ENCODE measurements at regions not wholly inside any gene's neighbourhood (a gene's known extent, or its start where the extent isn't known, plus 50 kb on each side); places are given as distances from the start of the nearest gene placed in this dataset.

GRCh38 chr3:194977356-194977755, 291.7 kb downstream of the FAM43A start:
- no peak for TF ChIP-seq PCBP2 (optimal IDR thresholded peaks at IDR 0.05; ENCODE audit: low read depth, low read length, poor library complexity, severe bottlenecking)
- no peak for TF ChIP-seq PAXIP1 (CRISPR knock-in tag; conservative IDR thresholded peaks at IDR 0.05)
- TF ChIP-seq CTCF (CRISPR knock-in tag; IDR thresholded peaks at IDR 0.05), result no peak
- TF ChIP-seq POLR2AphosphoS5 (IDR thresholded peaks at IDR 0.05; ENCODE audit: low read depth, low read length), result no peak
- TF ChIP-seq PHF8 (CRISPR knock-in tag; IDR thresholded peaks at IDR 0.05), result no peak
- TF ChIP-seq MLX (CRISPR knock-in tag; IDR thresholded peaks at IDR 0.05), result no peak
- no peak for TF ChIP-seq HNF4G (IDR thresholded peaks at IDR 0.05; ENCODE audit: borderline replicate concordance, low read depth, low read length)
- TF ChIP-seq HNF4G (CRISPR knock-in tag; IDR thresholded peaks at IDR 0.05; ENCODE audit: borderline replicate concordance, low read depth), result no peak
- no peak for TF ChIP-seq GATAD1 (CRISPR knock-in tag; IDR thresholded peaks at IDR 0.05)
- no peak for TF ChIP-seq POLR2A (IDR thresholded peaks at IDR 0.05; ENCODE audit: insufficient read depth in 1 of 2, low read depth in 2 of 2, low read length in 2 of 2)
- no peak for TF ChIP-seq ZNF546 (CRISPR knock-in tag; conservative IDR thresholded peaks at IDR 0.05)
